Hindlimb muscle (tissue), 1 donor: ENCODE measurements at regions not wholly inside any gene's neighbourhood (a gene's known extent, or its start where the extent isn't known, plus 50 kb on each side); places are given as distances from the start of the nearest gene placed in this dataset.

ENCODE experiments used
- DNase-seq: peaks from one replicate; pipeline ENCODE4 v3.0.0-alpha.2; 2013

DNA sequence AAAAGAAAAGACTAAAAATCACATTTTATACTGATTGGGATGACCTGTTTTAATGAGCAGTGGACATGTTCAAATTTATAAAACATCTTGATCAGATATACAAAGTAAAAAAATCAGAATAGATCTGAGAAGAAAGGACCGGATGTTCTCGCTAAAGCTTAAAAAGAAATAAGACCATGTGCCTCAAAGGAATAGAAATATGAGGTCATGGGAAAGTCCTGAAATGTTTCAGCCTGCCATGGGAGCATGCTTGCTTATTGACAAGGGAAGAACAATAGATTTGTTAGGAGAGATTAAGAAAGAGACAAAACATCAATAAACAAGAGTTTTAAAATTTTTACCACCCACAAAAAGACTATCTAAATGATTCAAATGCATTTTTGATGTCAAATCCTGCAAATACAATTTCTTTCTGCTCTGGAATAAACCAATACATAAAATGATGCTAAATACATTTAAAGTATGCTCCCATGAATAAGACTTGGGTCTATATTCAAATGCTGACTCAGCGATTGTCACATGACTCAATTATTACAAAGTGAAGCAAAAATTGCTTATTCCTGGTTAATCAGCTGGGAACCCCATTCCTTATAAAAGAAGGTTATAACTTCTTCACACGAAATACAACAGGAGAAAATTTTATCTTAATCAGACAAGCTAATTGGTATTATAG, 633.9 kb upstream of the PKDCC start:
- DNase-seq: no peak

GRCh38 chr2:41414486-41415230, 633.2 kb upstream of the PKDCC start:
- no peak for DNase-seq

GRCh38 chr2:41417511-41417910, 630.3 kb upstream of the PKDCC start:
- DNase-seq: no peak

- no peak for DNase-seq
Measured at GRCh38 chr2:41420219-41420618, 627.6 kb upstream of the PKDCC start.

DNA sequence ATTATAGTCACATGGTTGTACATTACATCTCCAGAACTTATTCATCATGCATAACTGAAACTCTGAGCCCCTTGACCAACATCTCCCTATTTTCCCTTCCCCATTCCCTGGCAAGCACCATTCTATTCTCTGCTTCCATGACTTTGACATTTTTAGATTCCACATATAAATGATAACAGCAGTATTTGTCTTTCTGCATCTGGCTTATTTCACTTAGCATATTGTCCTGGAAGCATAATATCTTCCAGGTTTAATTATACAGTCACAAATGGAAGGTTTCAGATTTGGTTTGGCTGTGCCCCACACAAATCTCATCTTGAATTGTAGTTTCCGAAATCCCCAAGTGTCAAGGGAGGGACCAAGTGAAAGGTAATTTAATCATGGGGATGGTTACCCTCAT, 626.9 kb upstream of the PKDCC start:
- no peak for DNase-seq

GRCh38 chr2:41431756-41432155, 616.1 kb upstream of the PKDCC start:
- no peak for DNase-seq

DNA sequence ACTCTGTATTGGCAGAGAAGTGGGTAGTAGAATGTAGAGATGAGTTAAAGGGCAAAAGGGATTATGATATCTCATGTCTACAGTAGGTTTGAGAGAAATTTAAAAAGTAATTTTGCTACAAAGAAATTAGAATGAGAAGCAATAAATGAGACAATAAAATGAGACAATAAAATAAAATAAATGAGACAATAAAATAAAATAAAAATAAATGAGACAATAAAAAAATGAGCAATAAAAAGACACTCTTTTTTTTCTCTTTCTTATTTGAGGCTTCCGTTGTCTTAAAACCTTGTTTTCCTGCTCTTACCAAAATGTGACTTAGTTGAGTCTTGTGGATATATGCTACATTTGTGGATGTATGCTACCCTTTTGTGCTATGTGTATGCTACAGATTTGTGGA, 615.4 kb upstream of the PKDCC start:
- no peak for DNase-seq

- DNase-seq: no peak
Measured at GRCh38 chr2:41434991-41435390, 612.8 kb upstream of the PKDCC start.

DNA sequence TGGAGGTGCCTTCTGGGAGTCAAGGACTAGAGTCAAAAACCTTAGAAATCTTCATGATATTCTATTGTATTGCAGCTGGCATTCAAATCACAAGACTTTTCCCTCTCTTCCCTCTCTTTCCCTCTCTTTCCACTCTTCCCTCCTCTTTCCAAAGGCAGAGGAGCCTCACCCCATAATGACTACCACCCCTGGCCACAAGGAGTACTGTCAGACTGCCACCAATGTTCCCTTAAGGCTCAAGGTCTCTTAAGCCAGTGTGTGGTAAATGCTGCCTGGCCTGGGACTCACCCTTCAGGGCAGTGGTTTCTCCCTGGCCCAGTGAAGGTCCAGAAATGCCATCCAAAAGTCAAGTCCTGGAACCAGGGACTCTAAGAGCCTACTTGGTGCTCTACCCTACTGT, 605.9 kb upstream of the PKDCC start:
- no peak for DNase-seq

- no peak for DNase-seq
Measured at GRCh38 chr2:41445865-41446264, 602.0 kb upstream of the PKDCC start.

GRCh38 chr2:41446266-41446665, 601.6 kb upstream of the PKDCC start:
- DNase-seq: peak; percentile 63

DNA sequence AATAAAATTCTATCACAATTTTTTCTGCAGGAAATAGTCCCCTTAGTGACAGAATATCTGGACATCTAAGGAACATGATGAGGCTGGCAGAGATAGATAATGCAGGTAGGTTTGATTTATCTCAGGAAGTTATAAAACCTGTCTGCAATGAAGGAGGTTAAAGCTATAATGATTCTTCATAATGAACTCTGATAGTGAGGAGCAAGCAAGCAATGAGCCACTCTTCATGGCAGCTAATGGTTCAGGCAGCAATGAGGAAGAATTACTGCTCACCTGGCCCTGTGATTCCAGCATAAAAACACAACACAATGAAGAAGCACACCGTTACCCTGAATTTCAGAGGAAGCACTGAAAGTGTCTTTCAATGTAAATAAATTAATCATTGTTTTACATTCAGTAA, 599.6 kb upstream of the PKDCC start:
- DNase-seq: no peak

DNA sequence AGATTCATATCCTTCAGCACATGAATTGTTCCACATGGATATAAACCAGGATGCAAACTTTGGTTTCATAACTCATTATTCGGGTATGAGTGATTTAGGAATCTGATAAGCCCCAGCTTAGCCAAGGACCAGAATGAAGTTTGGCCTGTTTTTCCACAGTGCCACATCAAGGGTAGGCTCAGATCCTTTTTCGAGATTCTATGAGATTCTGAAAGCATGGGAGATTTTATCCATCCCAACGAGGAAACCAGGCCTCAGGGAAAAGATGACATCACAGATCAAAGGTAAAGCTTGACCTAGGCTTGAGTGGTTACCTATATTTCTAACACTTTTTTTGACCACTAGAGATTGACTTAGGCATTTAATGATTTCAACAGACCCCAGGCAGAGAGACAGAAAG, 590.8 kb upstream of the PKDCC start:
- no peak for DNase-seq

DNA sequence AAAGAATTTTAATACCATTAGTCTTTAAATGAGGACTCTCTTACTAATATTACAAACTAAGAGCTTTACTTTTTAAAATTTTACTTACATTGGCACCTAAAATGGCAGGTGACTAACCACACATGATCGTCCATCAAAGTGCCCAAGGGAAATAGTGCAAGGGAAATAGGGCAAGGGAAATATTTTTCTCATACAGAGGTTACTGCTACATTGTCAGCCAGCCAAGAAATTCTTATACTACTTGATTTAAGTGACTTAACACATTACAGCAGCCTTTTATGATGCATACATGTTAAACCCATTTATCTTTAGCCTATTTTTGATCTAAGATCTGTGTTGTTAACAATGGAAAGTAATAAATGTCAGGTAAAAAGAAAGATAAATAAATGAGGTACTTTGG, 587.2 kb upstream of the PKDCC start:
- DNase-seq: no peak

- DNase-seq: no peak
Measured at GRCh38 chr2:41464395-41464794, 583.4 kb upstream of the PKDCC start.

DNA sequence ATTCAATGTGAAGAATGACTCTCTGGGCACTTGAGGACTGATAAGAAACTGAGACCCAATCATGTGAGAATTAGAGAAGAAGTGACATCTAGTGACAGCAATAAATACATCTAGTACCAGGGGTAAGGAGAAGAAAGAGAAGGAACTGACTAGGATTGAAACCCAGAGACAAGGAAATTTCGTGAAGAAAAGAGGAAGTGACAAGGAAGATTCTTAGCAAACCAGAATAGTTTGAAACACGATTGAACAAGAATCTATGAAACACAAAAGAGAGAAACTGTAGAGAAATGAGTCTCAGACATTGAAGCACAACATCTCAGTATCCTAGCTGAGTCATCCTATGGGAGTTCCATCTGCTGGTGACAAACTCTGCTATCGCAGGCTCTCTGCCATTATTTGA, 571.9 kb upstream of the PKDCC start:
- DNase-seq: no peak

DNA sequence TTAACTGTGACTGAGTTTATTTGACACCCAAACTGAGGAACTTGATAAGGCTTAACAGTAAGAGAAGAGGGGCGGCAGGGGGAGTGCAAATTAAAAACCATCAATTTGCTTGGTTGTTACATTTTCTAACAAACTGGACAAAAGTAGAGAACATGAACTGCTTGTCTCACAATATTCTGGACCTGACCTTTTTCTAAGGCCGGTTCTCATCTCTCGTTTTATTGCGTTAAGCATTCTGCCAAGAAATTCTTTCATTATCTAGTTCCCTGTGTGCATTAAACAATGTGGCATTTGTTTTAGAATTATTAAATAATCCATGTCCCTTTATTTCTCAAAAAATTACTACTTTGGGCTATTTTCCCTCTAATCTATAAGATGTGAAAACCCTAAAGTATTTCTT, 565.2 kb upstream of the PKDCC start:
- DNase-seq: no peak

- DNase-seq: peak; percentile 22
Measured at GRCh38 chr2:41483226-41483625, 564.6 kb upstream of the PKDCC start.

DNA sequence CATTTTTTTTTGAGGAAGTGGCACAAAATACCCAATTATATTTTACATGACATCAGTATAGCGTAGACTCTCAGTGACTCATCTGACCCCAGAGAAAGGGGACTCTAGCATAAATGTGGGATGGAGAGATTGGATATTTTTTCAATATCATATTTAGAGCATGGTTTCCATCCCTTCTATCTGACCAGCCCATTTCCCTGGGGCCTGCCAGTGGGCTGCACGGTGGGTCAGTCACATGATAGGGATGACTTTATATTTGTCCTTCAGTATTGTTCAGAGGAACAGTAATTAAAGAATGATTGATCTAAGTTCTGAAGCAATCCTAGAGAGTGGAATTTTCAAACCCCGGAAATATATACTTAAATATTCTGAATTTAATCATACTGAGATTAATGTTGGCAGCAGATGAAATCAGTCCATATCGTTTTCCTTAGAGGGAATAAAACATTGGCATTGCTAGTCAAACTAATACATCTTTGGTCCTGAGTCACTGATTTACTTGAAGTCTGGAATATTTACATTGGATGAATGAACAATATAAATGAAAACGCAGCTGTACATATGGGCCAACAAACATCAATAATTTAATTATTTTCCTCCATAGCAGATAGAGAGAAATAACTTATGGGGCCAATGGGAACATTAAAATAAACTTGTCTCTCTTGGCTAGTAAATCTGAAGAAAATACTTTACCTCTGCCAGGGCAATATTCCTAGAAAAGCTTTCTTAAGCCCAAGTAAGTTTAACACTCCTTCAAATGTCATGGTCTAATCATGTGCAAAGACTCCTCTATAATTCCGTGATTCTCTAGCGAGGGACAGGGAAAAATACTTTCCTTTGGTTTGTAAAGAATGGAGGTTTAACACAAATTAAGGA, 563.6 kb upstream of the PKDCC start:
- DNase-seq: peak; percentile 75

DNA sequence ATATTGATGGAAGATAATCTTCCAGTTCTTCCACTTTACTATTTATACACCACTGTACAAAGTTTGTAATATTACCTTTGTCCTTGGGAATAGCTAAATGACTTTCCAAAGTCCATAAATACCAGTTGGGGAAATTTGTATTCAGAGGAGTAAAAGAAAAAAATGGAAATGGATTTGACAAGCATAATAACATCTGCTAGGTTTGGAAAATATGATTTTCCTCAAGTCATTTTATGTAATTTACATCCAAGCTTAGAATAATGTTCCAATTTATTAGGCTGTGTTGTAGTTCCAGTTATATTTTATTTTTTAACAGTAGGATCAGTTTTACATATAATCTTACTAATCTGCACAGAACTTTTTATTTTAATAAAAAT, 563.0 kb upstream of the PKDCC start:
- no peak for DNase-seq

- DNase-seq: no peak
Measured at GRCh38 chr2:41486948-41487347, 560.9 kb upstream of the PKDCC start.

- DNase-seq: peak; percentile 51
Measured at GRCh38 chr2:41488888-41489287, 558.9 kb upstream of the PKDCC start.

DNA sequence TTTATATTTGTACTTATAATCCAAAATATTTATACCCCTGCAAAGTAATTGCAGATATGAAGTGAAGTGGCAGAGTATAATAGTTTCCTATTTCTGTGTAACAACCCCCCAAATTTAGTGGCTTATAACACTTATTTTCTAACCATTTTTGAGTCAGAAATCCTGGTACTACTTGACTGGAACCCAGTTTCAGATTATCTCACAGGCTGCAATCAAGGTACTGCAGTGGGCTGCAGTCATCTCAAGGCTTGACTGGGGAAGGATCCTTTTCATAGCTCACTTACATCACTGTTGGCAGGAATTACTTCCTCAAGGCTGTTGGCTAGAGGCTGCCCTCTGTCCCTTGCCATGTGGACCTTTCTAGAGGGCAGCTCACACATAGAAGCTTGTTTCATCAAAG, 558.2 kb upstream of the PKDCC start:
- no peak for DNase-seq

DNA sequence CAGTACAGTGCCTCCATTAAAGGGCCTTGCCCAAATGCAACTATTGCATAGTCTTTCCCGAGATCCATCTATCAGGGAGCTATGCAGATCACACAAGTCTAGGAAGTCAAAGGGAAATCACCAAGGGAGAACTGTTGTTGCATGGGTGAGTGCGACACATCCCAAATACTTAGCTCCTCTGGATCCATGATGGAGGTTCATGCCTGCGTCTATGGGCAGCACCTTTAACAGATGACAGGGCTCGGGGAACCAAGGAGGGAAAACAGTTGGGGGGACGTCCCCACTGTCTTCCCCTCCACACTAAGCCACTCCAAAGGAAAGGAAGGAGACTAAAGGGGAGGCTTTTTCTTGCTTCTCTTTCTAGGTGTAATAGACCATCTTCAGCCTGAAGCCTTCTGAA, 552.8 kb upstream of the PKDCC start:
- DNase-seq: no peak
